Fibroblast of peridontal ligament (primary cell): ENCODE measurements at regions not wholly inside any gene's neighbourhood (a gene's known extent, or its start where the extent isn't known, plus 50 kb on each side); places are given as distances from the start of the nearest gene placed in this dataset.

Experiments
- DNase-seq: peaks from one replicate; pipeline ENCODE4 v3.0.0-alpha.2; 2010; ENCODE audit errors: extremely low read depth

- no peak for DNase-seq
Observed at GRCh38 chr12:123077298-123078119, 73.4 kb downstream of the PITPNM2 start.

- DNase-seq: no peak
Observed at GRCh38 chr12:123076604-123077297, 74.1 kb downstream of the PITPNM2 start.

- no peak for DNase-seq
Observed at GRCh38 chr12:123075646-123076171, 75.2 kb downstream of the PITPNM2 start.

- peak; percentile 36 for DNase-seq
Observed at GRCh38 chr12:123075087-123075645, 75.7 kb downstream of the PITPNM2 start.

GRCh38 chr12:123073962-123074801, 76.7 kb downstream of the PITPNM2 start:
- no peak for DNase-seq

- DNase-seq: no peak
Observed at GRCh38 chr12:123073292-123073691, 77.6 kb downstream of the PITPNM2 start.

- no peak for DNase-seq
Observed at GRCh38 chr12:123071857-123072256, 79.0 kb downstream of the PITPNM2 start.

GRCh38 chr12:123071099-123071800, 79.6 kb downstream of the PITPNM2 start:
- DNase-seq: peak; percentile 46

GRCh38 chr12:123070267-123071081, 80.4 kb downstream of the PITPNM2 start:
- DNase-seq: no peak

- no peak for DNase-seq
Observed at GRCh38 chr12:123069436-123070266, 81.2 kb downstream of the PITPNM2 start.

GRCh38 chr12:123067654-123068053, 83.2 kb downstream of the PITPNM2 start:
- no peak for DNase-seq

- DNase-seq: no peak
Observed at GRCh38 chr12:123066384-123066710, 84.5 kb downstream of the PITPNM2 start.

- no peak for DNase-seq
Observed at GRCh38 chr12:123065676-123066383, 85.1 kb downstream of the PITPNM2 start.

GRCh38 chr12:123064885-123065619, 84.6 kb downstream of the ARL6IP4 start:
- DNase-seq: no peak

GRCh38 chr12:123064366-123064765, 83.9 kb downstream of the ARL6IP4 start:
- no peak for DNase-seq

- no peak for DNase-seq
Observed at GRCh38 chr12:123063535-123063934, 83.1 kb downstream of the ARL6IP4 start.

GRCh38 chr12:123062681-123063486, 82.4 kb downstream of the ARL6IP4 start:
- peak; percentile 68 for DNase-seq
